GM19023 (cell line): ENCODE measurements at regions not wholly inside any gene's neighbourhood (a gene's known extent, or its start where the extent isn't known, plus 50 kb on each side); places are given as distances from the start of the nearest gene placed in this dataset.

ENCODE experiments used
- ATAC-seq: cut with Tn5 transposase; IDR thresholded peaks from one replicate; pipeline ENCODE4 v1.9.1; 2021; ENCODE audit warnings: mild to moderate bottlenecking, moderate library complexity; ENCODE audit not compliant: unreplicated experiment

DNA sequence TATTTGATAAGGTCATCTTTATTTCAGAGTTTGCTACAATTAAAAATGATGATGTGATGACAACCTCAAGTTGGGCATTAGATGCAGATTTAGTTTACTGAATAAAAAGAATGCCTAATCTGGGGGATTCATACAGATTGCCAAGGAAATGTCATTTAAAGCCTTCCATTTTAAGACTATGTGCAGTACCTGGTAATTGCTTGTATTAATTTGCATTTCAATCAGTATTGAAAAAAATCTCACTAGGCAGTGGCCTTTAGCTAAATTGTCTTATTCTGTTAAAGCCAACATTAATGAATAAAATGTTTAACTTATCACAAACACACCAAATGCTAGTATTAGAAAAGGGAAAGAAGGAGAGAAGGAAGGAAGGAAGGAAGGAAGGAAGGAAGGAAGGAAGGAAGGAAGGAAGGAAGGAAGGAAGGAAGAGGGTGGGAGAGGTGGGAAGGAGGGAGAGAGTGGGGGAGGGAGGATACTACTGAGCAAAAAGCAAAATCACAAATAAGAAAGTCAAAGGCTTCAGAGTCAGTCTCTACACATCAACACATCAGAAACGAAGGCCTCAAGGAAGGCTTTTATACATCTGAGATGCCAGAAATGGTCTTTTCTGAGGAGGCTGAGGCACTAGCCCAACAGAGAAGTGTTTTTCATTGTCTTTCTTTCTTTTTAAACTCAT, 271.1 kb upstream of the CLEC14A start:
- no peak for ATAC-seq

- ATAC-seq, result no peak
These were observed 269.0 kb upstream of the CLEC14A start for GRCh38 chr14:38524636-38525509.

DNA sequence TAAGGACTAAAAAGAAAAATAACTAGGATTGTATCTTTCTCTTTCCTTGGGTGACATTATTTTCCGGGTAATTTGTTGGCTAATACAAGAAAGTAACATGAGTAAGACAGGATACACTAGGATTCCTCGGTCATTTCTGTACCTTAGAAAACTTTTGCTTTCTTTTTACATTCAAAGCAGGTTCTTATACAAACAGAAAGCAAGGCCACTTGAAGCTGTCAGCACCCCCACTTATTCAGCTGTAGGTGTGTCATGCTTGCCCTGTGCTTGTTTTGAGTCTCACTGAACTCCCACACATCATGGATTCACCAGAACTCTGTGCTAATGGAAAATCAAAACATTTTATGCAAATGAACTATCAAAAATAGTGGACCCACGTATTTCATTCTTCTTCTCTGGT, 266.8 kb upstream of the CLEC14A start:
- ATAC-seq, result no peak

- no peak for ATAC-seq
These were observed 265.7 kb upstream of the CLEC14A start for GRCh38 chr14:38521591-38521990.

GRCh38 chr14:38517426-38517825, 261.5 kb upstream of the CLEC14A start:
- no peak for ATAC-seq

DNA sequence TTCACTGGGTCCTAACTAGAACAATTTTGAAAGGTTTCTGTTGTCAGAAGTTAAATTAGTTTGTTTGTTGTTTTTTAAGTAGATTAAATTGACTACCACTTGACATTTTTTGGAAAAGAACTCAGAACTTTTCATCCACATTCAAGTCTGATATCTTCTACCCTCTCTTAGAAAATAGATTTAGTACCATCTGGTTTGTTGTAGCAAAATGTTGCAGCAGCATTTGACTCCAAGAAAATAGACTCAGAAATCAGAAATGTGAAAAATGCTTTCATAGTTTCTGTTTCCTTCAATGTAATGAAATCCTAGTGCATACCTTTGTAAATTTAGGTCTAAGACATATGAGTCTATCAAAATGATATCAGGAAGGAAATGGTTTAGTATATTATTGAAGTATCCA, 256.3 kb upstream of the CLEC14A start:
- no peak for ATAC-seq

DNA sequence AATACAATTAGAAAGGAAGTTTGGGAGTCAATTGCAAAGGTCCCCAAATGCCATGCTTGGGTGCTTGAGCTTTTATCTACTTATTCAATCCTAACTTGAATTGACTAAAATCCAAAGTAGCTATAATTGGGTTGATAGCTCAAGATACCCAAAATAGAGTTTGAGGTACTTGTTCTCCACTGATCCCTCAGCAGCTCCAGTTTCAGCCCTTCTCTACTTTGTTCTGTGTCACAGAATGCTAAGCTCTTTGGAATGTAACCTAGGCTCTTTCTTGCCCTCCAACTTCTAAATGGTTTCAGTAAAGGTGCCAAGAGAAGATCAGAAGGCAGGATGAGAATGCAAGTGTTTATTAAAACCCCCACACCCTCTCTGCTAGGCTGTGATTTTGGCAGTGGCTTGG, 251.4 kb upstream of the CLEC14A start:
- ATAC-seq, result no peak

GRCh38 chr14:38505973-38506249, 250.0 kb upstream of the CLEC14A start:
- ATAC-seq, result no peak

DNA sequence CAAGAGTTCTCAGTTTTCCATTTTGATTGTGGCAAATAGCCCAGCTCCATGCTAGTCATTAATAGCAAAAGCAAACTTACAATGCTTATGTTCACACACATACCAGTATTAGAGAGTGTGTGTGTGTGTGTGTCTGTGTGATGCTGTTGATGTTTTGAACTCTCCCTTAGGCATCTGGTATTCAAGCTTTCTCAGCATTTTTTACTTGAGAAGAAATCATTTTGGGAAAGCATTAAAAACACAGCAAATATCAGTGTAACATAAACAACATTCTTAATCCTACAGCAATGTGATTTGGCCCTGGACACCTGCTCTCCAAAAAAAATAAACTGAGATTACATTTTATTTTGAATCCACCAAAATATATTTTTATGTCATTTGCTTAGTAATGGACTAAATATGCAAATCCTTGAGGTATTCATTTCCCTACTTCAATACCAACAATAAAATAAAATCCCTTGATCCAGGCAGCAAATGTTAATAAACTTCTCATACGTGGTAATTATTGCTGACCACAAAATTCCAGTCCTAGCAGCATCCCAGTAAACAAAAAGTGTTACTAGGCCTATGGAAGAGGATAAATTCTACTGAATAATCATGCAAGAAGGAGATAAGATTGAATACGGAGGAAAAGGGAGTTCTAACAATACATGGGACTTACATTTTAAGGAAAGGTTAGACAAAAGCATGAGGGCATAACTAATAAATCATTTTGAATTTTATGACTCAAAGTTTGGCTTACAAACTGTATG, 249.5 kb upstream of the CLEC14A start:
- no peak for ATAC-seq

- no peak for ATAC-seq
These were observed 248.3 kb upstream of the CLEC14A start for GRCh38 chr14:38504175-38504574.

GRCh38 chr14:38502239-38502638, 246.3 kb upstream of the CLEC14A start:
- no peak for ATAC-seq

- no peak for ATAC-seq
These were observed 244.2 kb upstream of the CLEC14A start for GRCh38 chr14:38500125-38500524.

DNA sequence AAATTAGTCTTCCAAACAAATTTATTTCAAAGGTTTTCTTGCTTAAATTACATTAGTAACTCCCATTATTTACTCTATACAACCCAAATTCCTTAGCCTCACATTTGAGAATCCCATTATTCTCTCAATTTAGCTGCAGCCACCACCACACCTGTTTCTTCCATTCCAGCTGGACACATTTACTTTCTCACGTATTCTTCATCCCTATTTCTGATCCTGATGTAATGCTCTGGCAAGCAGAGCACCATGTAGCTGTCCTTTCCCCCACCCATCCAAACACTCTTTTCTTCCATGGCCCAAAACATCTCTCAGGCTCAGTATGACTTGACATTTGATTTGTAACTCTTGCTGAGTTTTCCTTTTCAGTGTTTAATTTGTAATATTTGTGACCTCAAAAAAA, 240.2 kb upstream of the CLEC14A start:
- ATAC-seq, result no peak

- peak; percentile 85 for ATAC-seq
These were observed 234.4 kb upstream of the CLEC14A start for GRCh38 chr14:38490273-38490672.

DNA sequence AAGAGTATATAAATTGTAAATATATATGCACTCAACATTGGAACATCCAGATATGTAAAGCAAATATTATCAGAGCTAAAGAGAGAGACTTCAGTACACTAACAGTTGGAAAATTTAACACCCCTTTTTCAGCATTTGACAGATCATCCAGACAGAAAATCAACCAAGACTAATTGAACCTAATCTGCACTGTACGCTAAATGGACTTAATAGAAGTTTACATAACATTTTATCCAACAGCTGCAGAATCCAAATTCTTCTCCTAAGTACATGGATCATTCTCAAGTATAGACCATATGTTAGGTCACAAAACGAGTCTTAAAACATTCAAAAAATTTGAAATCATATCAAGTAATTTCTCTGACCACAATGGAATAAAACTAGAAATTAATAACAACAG, 229.1 kb upstream of the CLEC14A start:
- no peak for ATAC-seq

GRCh38 chr14:38481952-38482678, 226.2 kb upstream of the CLEC14A start:
- no peak for ATAC-seq

- ATAC-seq, result no peak
These were observed 213.3 kb upstream of the CLEC14A start for GRCh38 chr14:38469156-38469555.

DNA sequence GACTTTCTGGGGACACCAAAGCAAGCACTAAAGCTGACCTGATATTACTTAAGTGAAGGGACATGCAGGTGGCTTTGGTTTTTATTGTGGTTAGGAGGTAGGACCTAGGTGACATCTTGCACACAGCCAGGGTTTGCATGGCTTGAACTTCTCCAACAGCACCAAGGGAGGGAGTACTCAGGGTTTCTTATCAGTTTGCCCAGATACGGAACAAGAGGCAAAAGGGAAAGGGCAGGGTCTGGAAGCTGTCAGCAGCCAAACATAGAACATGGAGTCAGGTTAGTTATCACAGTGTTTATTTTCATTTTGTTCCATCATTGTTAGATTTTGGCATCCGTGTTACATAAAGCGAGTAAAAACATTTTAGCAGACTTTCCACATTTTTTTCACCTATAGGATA, 186.3 kb upstream of the CLEC14A start:
- ATAC-seq, result no peak

- no peak for ATAC-seq
These were observed 176.3 kb upstream of the CLEC14A start for GRCh38 chr14:38432186-38432585.

GRCh38 chr14:38431156-38431555, 175.3 kb upstream of the CLEC14A start:
- no peak for ATAC-seq

- ATAC-seq, result no peak
These were observed 174.6 kb upstream of the CLEC14A start for GRCh38 chr14:38430522-38430921.
